ENCODE measurements at regions not wholly inside any gene's neighbourhood (a gene's known extent, or its start where the extent isn't known, plus 50 kb on each side); places are given as distances from the start of the nearest gene placed in this dataset.
"Not testable (repeated sequence)": the region's sequence is repeated elsewhere in the genome, so short reads cannot be mapped to it uniquely, and the experiment has no call there.

- TF ChIP-seq TOE1 (IDR thresholded peaks at IDR 0.05; ENCODE audit: borderline replicate concordance); TOE1 (CRISPR knock-in tag; IDR thresholded peaks at IDR 0.05; ENCODE audit: borderline replicate concordance, low read depth); LEF1 (IDR thresholded peaks at IDR 0.05); TBP (optimal IDR thresholded peaks at IDR 0.05; ENCODE audit: low read depth, low read length); ZBTB1 (CRISPR knock-in tag; IDR thresholded peaks at IDR 0.05; ENCODE audit: borderline replicate concordance, low read depth); ATF1 (CRISPR knock-in tag; IDR thresholded peaks at IDR 0.05); ATF1 (tag; IDR thresholded peaks at IDR 0.05): not testable (repeated sequence)
Observed at GRCh38 chrX:122140219-122140618, 1043.9 kb upstream of the GRIA3 start.

All from K562 (cell line).